ENCODE measurements at regions not wholly inside any gene's neighbourhood (a gene's known extent, or its start where the extent isn't known, plus 50 kb on each side); places are given as distances from the start of the nearest gene placed in this dataset.

DNA sequence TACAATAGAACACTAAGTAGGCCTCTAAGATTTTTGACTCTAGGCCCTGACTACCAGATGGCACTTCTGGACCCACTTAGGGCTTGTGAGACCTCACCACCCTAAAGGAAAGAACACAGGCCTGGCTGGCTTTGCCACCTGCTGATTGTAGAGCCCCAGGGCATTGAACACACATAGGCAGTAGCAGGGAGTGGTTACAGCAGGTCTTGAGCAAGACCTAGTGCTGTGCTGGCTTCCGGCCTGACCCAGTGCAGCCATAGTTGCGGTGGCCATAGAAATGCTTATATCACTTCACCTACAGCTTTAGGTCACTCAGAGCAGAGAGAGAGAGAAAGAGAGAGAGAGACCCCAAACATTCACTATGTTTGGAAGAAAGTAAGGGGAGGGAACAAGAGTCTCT is 223.2 kb downstream of the LRATD1 start:
- DNase-seq (ENCODE audit: low read depth) (no peak), FAIRE-seq (no peak)
- Histone ChIP-seq H3K79me2 (ENCODE audit: insufficient read depth, low read length) (no peaks in the 10 kb centered on the region), H4K20me1 (ENCODE audit: insufficient read depth, low read length) (no peaks in the 10 kb centered on the region), H2AFZ (ENCODE audit: low read depth, low read length) (no peak overlapping the region), H3K36me3 (ENCODE audit: insufficient read depth, low read length) (no peaks in the 10 kb centered on the region), H3K27ac (ENCODE audit: low read depth, low read length) (no peak overlapping the region), H3K9me3 (ENCODE audit: insufficient read depth, low read depth, low read length) (no peaks in the 10 kb centered on the region), H3K4me3 (ENCODE audit: insufficient read depth, low read depth, low read length) (no peak overlapping the region), H3K9ac (ENCODE audit: low read length) (no peak overlapping the region), H3K4me2 (ENCODE audit: low read length) (no peak overlapping the region), H3K4me1 (ENCODE audit: insufficient read depth, low read length) (no peaks in the 10 kb centered on the region), H3K27me3 (ENCODE audit: insufficient read depth, low read length) (no peaks in the 10 kb centered on the region)
- H3K9me3 Mint-ChIP-seq (ENCODE audit: unreplicated experiment), result no peaks in the 10 kb centered on the region
- no peaks in the 10 kb centered on the region for H3K27me3 Mint-ChIP-seq (ENCODE audit: low read depth, unreplicated experiment)
- no peak overlapping the region for H3K27ac Mint-ChIP-seq (ENCODE audit: unreplicated experiment)
- no peaks in the 10 kb centered on the region for H3K4me1 Mint-ChIP-seq (ENCODE audit: low read depth, unreplicated experiment)
- no peaks in the 10 kb centered on the region for H3K36me3 Mint-ChIP-seq (ENCODE audit: low read depth, unreplicated experiment)
- TF ChIP-seq EZH2 (IDR thresholded peaks at IDR 0.05; ENCODE audit: insufficient read depth, low read length), result no peak
- TF ChIP-seq, protein P1, sequence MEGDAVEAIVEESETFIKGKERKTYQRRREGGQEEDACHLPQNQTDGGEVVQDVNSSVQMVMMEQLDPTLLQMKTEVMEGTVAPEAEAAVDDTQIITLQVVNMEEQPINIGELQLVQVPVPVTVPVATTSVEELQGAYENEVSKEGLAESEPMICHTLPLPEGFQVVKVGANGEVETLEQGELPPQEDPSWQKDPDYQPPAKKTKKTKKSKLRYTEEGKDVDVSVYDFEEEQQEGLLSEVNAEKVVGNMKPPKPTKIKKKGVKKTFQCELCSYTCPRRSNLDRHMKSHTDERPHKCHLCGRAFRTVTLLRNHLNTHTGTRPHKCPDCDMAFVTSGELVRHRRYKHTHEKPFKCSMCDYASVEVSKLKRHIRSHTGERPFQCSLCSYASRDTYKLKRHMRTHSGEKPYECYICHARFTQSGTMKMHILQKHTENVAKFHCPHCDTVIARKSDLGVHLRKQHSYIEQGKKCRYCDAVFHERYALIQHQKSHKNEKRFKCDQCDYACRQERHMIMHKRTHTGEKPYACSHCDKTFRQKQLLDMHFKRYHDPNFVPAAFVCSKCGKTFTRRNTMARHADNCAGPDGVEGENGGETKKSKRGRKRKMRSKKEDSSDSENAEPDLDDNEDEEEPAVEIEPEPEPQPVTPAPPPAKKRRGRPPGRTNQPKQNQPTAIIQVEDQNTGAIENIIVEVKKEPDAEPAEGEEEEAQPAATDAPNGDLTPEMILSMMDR (IDR thresholded peaks at IDR 0.05; ENCODE audit: insufficient read depth, low read depth, low read length), result no peak
- H3K4me3 Mint-ChIP-seq (ENCODE audit: unreplicated experiment), result no peak overlapping the region

DNA sequence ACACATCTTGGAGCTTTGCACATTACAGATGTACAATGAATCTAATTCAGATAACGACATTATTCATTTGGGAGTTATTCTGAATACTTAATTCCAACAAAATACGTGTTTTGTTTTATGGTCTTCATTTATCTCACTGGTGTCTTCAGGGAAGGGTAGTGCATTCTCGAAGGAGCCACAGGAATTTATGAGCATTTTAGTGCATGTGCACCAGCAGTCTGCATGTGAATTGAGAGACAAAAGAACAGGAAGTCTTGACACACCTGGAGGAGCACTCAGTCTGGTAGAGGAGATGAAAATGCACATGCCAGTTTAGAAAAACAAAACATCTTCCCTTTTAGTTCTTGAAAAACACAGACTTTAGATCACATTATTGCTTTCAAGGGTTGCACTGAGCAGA is 228.7 kb downstream of the LRATD1 start:
- H3K27ac Mint-ChIP-seq (ENCODE audit: unreplicated experiment), result no peak overlapping the region
- no peak overlapping the region for H3K9ac ChIP-seq (ENCODE audit: low read length)
- no peaks in the 10 kb centered on the region for H3K9me3 Mint-ChIP-seq (ENCODE audit: unreplicated experiment)
- no peak overlapping the region for H3K4me2 ChIP-seq (ENCODE audit: low read length)
- H3K4me1 Mint-ChIP-seq (ENCODE audit: low read depth, unreplicated experiment), result peaks cover 13% of the 10 kb centered on the region
- H3K27me3 Mint-ChIP-seq (ENCODE audit: low read depth, unreplicated experiment), result no peaks in the 10 kb centered on the region
- H3K9me3 ChIP-seq (ENCODE audit: insufficient read depth, low read depth, low read length), result no peaks in the 10 kb centered on the region
- no peak overlapping the region for H3K27ac ChIP-seq (ENCODE audit: low read depth, low read length)
- FAIRE-seq, result no peak
- no peaks in the 10 kb centered on the region for H3K36me3 Mint-ChIP-seq (ENCODE audit: low read depth, unreplicated experiment)
- no peak overlapping the region for H3K4me3 Mint-ChIP-seq (ENCODE audit: unreplicated experiment)
- no peak for DNase-seq (ENCODE audit: low read depth)
- no peak overlapping the region for H2AFZ ChIP-seq (ENCODE audit: low read depth, low read length)
- no peak for TF ChIP-seq EZH2 (IDR thresholded peaks at IDR 0.05; ENCODE audit: insufficient read depth, low read length)
- TF ChIP-seq, protein P1 (IDR thresholded peaks at IDR 0.05; ENCODE audit: insufficient read depth, low read depth, low read length), result no peak
- H3K36me3 ChIP-seq (ENCODE audit: insufficient read depth, low read length), result no peaks in the 10 kb centered on the region
- H3K27me3 ChIP-seq (ENCODE audit: insufficient read depth, low read length), result no peaks in the 10 kb centered on the region
- no peaks in the 10 kb centered on the region for H3K79me2 ChIP-seq (ENCODE audit: insufficient read depth, low read length)
- H4K20me1 ChIP-seq (ENCODE audit: insufficient read depth, low read length), result no peaks in the 10 kb centered on the region
- H3K4me1 ChIP-seq (ENCODE audit: insufficient read depth, low read length), result no peaks in the 10 kb centered on the region
- H3K4me3 ChIP-seq (ENCODE audit: insufficient read depth, low read depth, low read length), result no peak overlapping the region

DNA sequence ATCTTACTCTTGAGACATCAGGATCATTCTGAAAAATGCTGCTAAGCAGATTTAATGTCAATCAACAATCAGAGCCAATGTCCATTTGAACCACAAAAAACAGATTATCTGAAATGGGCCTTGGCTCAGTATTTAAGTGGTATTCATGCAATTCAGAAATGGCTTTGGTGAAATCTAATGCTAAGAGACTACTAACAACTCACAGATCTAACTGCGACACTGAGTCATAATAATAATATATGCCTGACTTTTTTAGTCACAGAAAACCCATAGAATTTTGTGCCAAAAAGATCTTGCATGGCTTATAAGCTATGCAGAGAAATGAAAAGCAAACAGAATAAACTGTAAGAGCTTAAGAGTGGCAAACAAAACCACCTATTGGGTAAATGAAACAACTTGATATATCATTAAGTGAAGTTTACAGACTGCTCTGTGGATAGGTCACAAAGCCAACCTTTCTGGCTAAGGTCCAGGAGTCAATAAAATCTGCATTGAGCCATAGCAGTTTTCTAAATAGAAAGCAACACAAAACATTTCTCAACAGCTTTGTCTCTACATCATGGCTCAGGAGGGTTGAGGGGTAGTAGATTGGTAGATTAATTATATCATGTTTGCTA is 234.3 kb downstream of the LRATD1 start:
- Mint-ChIP-seq H3K4me1 (ENCODE audit: low read depth, unreplicated experiment) (peaks cover 8% of the 10 kb centered on the region), H3K9me3 (ENCODE audit: unreplicated experiment) (peaks cover 1% of the 10 kb centered on the region), H3K27ac (ENCODE audit: unreplicated experiment) (no peak overlapping the region), H3K4me3 (ENCODE audit: unreplicated experiment) (no peak overlapping the region), H3K27me3 (ENCODE audit: low read depth, unreplicated experiment) (no peaks in the 10 kb centered on the region), H3K36me3 (ENCODE audit: low read depth, unreplicated experiment) (no peaks in the 10 kb centered on the region)
- Histone ChIP-seq H3K4me1 (ENCODE audit: insufficient read depth, low read length) (no peaks in the 10 kb centered on the region), H3K27me3 (ENCODE audit: insufficient read depth, low read length) (no peaks in the 10 kb centered on the region), H3K36me3 (ENCODE audit: insufficient read depth, low read length) (no peaks in the 10 kb centered on the region), H4K20me1 (ENCODE audit: insufficient read depth, low read length) (no peaks in the 10 kb centered on the region), H3K9me3 (ENCODE audit: insufficient read depth, low read depth, low read length) (no peaks in the 10 kb centered on the region), H3K79me2 (ENCODE audit: insufficient read depth, low read length) (no peaks in the 10 kb centered on the region), H2AFZ (ENCODE audit: low read depth, low read length) (no peak overlapping the region), H3K9ac (ENCODE audit: low read length) (no peak overlapping the region), H3K27ac (ENCODE audit: low read depth, low read length) (no peak overlapping the region), H3K4me3 (ENCODE audit: insufficient read depth, low read depth, low read length) (no peak overlapping the region), H3K4me2 (ENCODE audit: low read length) (no peak overlapping the region)
- TF ChIP-seq, protein P1 (IDR thresholded peaks at IDR 0.05; ENCODE audit: insufficient read depth, low read depth, low read length), result no peak
- no peak for TF ChIP-seq EZH2 (IDR thresholded peaks at IDR 0.05; ENCODE audit: insufficient read depth, low read length)
- no peak for FAIRE-seq
- no peak for DNase-seq (ENCODE audit: low read depth)
